Activated naive CD4-positive, alpha-beta T cell treated with Interleukin-2 at 50 U/mL for 16 hours (primary cell): ENCODE measurements at regions not wholly inside any gene's neighbourhood (a gene's known extent, or its start where the extent isn't known, plus 50 kb on each side); places are given as distances from the start of the nearest gene placed in this dataset.

ENCODE experiments used
- DNase-seq: peaks from one replicate; pipeline ENCODE4 v3.0.0-alpha.2; 2020

DNA sequence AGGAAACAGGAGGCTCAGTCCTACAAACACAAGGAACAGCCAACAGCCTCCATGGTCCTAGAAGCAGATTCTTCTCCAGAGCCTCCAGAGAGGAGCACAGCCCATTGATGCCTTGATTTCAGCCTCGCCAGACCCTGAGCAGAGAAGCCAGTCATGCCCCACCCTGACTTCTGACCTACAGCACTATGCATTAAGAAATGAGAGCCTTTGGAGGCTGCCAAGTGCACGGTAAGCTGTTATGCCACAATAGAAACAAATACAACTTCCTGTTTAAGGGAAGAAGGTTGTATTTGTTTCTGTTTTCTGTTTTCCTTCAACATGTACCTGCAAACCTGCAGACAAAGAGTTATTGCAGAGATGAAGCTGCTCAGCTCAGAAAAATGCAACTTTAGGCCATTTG lies 181.3 kb upstream of the AGAP1 start:
- no peak for DNase-seq

GRCh38 chr2:235314371-235314930 lies 179.4 kb upstream of the AGAP1 start:
- DNase-seq: no peak

DNA sequence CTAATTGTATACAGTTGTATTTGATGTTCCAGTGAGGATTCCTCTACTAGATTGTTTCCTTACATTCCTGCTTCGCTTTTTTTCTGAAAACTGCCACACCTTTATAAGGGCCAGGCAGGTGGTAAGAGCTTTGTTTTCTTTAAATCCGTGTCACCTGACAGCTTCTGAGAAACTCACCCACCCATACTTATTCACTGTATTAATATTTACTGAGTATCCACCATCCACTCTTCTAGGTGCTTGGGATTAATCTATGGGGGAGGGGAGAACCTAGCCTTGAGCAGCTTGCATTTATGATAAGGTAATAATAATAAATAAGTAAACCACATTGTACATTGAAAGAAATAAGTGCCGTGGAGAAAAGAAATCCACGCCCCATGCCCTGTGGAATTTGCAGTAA lies 174.7 kb upstream of the AGAP1 start:
- no peak for DNase-seq

DNA sequence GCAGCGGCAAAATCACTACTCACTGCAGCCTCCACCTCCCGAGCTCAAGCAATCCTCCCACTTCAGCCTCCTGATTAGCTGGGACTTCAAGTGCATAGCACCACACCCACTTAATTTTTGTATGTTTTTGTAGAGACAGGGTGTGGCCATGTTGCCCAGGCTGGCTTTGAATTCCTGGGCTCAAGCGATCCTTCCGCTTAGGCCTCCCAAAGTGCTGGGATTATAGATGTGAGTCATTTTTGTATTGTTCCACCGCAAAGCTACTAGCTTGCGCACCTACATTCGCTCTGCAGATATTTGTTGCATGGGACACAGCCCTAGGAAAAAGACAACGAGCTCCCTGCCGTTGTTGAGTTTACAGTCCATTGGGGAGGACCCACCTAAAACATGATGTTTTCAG lies 173.5 kb upstream of the AGAP1 start:
- no peak for DNase-seq

DNA sequence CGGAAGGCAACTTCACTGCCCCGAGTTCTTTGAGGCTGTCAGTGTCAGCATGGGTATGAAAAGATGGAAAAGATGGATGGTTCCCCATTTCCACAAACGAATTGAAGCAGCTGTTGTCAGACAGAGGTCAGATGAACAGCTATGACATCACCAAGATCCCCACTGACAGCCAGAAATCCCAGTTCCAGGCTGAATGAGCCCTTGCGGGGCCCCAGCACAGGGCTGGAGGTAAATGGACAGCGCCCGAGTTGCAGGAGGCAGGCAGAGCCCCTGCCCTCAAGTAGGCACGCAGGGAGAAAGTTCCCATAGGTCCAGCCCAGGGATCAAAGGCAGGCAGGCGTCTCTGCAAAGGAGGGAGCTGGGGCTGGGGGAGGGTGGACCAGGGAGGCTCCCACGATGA lies 169.5 kb upstream of the AGAP1 start:
- DNase-seq: no peak

DNA sequence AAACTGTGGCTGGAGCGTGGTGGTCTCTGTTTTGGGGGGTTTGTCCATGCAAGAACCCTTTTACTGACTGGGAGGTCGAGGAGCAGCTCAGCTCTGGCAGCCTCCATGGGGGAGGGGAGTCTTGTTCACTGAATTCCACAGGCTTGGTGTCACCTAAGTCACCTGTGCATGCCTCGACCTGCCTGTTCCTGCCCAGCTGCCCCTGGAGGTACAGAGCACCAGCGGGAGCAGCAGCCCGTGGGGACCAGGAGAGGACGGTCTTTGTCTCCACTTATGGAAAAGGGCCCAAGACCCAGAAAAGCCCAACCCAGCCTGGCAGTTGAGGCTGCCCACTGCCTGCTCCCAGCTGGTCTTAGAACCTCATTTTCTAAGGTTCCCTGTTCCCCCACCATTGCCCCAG lies 168.7 kb upstream of the AGAP1 start:
- no peak for DNase-seq

DNA sequence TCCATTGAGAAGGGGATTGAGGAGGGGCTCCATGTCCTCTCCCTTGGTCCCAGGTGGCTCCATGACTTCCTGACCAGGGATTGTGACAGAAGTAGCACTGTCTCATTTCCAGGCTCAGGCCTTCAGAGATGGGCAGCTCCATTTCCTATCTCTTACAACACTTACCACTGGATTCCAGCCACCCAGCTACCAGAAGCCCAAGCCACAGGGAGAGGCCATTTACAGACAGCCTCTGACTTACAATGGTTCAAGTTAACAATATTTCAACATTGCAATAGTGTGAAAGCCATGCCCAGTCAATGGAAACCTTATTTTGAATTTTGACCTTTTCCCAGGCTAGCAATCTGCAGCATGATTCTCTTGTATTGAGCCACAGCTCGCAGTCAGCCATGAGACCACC lies 164.9 kb upstream of the AGAP1 start:
- DNase-seq: no peak

DNA sequence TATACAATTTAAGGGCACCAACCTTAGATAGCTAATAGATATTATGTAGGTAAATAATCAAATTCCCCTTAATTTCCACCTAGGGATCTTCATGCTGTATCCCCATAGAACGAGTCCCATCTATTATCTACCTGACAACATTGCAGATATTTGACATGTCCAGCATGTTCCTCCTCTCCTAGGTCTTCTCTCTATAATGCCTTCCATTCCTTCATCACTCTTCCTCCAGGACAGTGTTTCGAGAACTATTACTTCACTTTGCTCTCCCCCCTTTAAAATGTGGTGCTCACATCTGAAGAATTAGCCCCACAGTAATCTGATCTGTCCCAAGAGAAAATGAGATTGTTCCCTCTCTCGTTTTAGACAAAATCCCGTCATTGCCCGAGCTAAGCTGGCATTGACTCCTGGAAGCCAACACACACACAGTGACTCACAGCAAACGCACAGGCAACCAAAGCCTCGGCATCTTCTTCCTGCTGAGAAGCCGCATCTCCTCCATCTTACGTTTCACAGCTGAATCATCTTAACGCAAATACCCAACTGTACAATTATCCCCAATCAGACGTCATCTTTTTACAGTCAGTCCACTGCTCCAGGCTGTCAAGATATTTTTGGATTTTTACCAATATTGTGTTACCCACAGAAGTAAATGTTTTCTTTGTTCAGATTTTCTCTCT lies 162.9 kb upstream of the AGAP1 start:
- DNase-seq: no peak

DNA sequence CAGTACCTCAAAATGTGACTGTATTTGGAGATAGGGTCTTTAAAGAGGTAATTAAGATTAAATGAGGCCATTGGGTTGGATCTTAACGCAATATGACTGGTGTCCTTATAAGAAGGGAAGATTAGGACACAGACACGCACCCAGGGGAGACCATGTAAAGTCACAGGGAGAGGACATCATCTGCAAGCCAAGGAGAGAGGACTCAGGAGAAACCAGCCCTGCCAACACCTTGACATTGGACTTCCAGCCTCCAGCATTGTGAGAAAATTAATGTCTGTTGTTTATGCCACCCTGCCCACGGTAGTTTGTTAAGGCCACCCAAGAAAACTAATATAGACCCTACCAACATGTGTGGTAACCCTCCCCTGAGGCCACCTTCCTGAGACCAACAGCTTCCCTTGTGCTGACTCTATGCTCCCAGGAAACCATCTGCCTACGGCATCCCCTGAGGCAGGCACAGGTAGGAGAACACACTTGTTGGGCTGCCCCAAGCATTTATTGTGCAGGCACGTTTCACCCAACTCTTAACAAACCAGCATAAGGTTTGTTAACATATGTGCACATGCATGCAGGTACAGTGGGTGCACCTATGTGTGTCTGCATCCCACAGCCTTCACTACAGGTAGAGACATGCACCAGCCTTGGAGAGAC lies 161.5 kb upstream of the AGAP1 start:
- no peak for DNase-seq

DNA sequence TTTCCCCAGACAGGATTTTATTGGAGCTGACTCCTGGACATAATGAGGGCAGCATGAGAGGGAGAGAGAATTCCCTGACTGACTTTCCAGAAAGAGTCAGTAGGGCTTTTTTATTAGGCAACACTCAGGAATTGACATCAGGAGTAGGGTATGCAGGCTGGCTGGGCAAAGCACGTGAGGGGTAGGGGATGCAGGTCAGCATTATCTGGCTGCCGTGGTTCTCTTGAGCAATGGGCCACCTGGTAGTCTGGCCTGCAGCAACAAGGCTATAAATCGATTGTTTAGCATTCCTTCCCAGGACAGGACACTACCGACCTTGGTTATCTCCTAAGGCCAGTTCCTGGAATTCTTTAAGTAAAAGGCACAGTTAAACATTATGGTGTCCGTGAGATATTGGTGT lies 160.8 kb upstream of the AGAP1 start:
- DNase-seq: no peak

GRCh38 chr2:235334179-235334578 lies 159.7 kb upstream of the AGAP1 start:
- no peak for DNase-seq

GRCh38 chr2:235343156-235343774 lies 150.6 kb upstream of the AGAP1 start:
- no peak for DNase-seq

- no peak for DNase-seq
These were observed 150.0 kb upstream of the AGAP1 start for GRCh38 chr2:235343869-235344268.

- no peak for DNase-seq
These were observed 148.1 kb upstream of the AGAP1 start for GRCh38 chr2:235345745-235346144.

- DNase-seq: no peak
These were observed 146.2 kb upstream of the AGAP1 start for GRCh38 chr2:235347691-235348090.

- DNase-seq: no peak
These were observed 145.5 kb upstream of the AGAP1 start for GRCh38 chr2:235348329-235348728.

GRCh38 chr2:235350234-235350633 lies 143.6 kb upstream of the AGAP1 start:
- DNase-seq: no peak

DNA sequence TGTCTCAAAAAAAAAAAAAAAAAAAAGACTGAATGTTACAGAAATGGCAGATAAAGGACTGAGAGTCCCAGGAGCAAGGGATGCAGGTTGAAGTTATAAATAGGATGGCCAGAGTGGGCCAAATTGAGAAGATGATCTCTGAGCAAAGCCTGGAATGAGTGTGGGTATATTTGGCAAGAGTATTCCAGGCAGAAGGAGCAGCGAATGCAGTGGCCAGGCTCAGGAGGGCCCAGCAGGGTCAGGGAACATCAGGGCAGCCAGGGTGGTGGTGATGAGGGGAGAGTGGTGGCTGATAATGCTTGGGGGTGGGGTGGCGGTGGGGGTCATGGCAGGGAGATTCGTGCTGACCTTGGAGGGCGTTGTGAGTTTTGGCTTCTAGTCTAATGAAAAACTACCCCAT lies 141.3 kb upstream of the AGAP1 start:
- DNase-seq: no peak

GRCh38 chr2:235357881-235358280 lies 136.0 kb upstream of the AGAP1 start:
- no peak for DNase-seq

DNA sequence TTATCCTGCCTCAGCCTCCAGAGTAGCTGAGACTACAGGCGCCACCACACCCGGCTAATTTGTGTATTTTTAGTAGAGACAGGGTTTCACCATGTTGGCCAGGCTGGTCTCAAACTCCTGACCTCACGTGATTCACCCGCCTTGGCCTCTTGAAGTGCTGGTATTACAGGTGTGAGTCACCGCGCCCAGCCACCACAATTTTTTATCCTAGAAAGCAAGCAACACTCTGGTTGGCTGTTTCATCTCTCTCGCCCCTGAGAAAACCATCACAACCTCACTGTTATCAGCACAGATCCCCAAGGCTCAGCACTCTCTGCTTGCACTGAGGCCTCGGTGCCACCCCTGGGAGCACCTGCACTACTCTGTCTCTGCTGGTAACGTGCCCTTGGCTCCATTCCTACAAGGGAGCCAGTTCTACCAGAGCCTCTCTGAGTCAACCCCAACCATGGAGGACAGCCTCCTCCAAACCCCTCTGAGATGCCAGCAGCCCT lies 134.8 kb upstream of the AGAP1 start:
- DNase-seq: no peak

DNA sequence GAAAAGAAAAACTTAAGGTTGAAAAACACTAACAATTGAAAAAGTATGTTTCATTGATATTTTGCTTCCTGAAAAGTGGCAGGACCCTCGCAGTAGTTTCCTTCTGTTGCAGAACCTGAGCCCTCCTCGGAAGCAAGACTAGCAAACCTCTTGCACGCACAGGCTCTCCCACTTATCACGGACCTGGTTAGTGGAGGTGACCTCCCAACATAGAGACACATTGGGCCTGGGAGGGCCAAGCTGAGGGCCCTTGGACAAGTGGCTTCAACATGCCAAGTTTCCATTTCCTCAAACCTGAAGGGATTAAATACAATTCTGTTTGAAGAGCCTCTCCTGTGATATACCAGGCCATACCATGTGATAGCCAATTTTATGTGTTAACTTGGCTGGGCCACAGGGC lies 133.4 kb upstream of the AGAP1 start:
- no peak for DNase-seq

GRCh38 chr2:235365743-235366142 lies 128.1 kb upstream of the AGAP1 start:
- no peak for DNase-seq

- DNase-seq: no peak
These were observed 127.5 kb upstream of the AGAP1 start for GRCh38 chr2:235366390-235366789.

DNA sequence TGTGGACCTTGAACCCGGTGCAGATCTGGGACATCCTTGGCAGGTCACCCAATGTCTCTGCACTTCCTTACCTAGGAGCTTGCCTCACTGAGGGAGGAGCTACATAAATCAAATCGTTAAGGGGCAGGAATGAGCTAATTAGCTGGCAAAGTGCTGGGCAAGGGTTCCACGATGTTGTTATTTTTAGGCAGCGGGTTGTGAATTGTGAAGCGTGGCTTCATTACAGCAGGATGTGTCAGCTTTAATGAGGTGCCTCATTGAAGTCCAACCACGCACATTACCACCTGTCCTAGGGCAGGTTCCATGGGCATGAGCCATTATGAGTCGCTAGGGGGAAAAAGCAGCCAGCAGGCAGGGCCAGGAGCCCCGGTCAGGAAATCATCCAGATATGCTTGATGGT lies 127.0 kb upstream of the AGAP1 start:
- no peak for DNase-seq
